ENCODE measurements at regions not wholly inside any gene's neighbourhood (a gene's known extent, or its start where the extent isn't known, plus 50 kb on each side); places are given as distances from the start of the nearest gene placed in this dataset.

DNA sequence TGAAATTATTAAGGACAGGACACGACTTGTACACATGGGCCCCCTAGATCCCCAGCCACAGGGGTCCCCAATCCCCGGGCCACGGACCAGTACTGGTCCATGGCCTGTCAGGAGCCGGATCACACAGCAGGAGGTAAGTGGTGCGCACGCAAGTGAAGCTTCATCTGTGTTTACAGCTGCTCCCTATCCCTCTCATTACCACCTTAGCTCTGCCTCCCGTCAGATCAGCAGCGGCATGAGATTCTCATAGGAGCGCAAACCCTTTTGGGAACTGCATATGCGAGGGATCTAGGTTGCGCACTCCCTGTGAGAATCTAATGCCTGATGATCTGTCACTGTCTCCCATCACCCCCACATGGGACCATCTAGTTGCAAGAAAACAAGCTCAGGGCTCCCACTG is 137.8 kb upstream of the ZFHX3 start:
- Histone ChIP-seq H3K56ac (replicated peaks; ENCODE audit: insufficient read length, low read depth, low read length) (no peak overlapping the region), H4K8ac (ENCODE audit: extremely low read depth, insufficient read depth, low read length) (no peak overlapping the region)

More for the DNA sequence above, 137.8 kb upstream of the ZFHX3 start:
- ChIA-PET CTCF (ENCODE audit: partially characterized antibody) (interaction anchor here (1.0 to 1.9 kb wide), 8 partner anchors 9 to 514 kb away, joined by 3 to 14 read pairs (median 3); no protein-coding TSS in a partner anchor), POLR2A (ENCODE audit: partially characterized antibody) (no interaction called here)
- FAIRE-seq = no peak
- Histone ChIP-seq H2BK12ac (ENCODE audit: low read depth, low read length) (no peak overlapping the region), H3K79me2 (ENCODE audit: control insufficient read depth in 1 of 2, insufficient read depth in 2 of 2, low read length in 2 of 2) (no peaks in the 10 kb centered on the region), H3K23me2 (ENCODE audit: low read depth, low read length) (no peaks in the 10 kb centered on the region), H3K4me2 (ENCODE audit: insufficient read depth in 1 of 2, low read depth in 2 of 2, low read length in 2 of 2) (no peak overlapping the region), H3K4ac (replicated peaks; ENCODE audit: insufficient read length, low read depth, low read length) (no peak overlapping the region), H3K4me3 (ENCODE audit: extremely low read depth in 1 of 4, insufficient read depth in 2 of 4, low read depth in 3 of 4, low read length in 4 of 4) (no peak overlapping the region), H3K18ac (ENCODE audit: extremely low read depth, low read length) (no peak overlapping the region), H2BK5ac (ENCODE audit: low read depth, low read length) (no peak overlapping the region), H3K9ac (replicated peaks in 1 of 4; ENCODE audit: extremely low read depth in 1 of 4, low read depth in 3 of 4, low read length in 3 of 4) (no peak overlapping the region), H4K91ac (replicated peaks; ENCODE audit: insufficient read length, low read length) (no peak overlapping the region), H3K36me3 (ENCODE audit: control insufficient read depth in 2 of 4, insufficient read depth in 4 of 4, low read length in 3 of 4) (no peaks in the 10 kb centered on the region), H3K27me3 (replicated peaks in 1 of 4; ENCODE audit: control insufficient read depth in 3 of 4, extremely low read depth in 1 of 4, insufficient read depth in 3 of 4, low read length in 3 of 4) (no peaks in the 10 kb centered on the region), H3K4me1 (replicated peaks in 1 of 4; ENCODE audit: control insufficient read depth in 3 of 4, insufficient read depth in 4 of 4, low read length in 3 of 4) (no peaks in the 10 kb centered on the region), H3K9me3 (ENCODE audit: insufficient read depth in 2 of 2, low read depth in 1 of 2, low read length in 1 of 2) (peaks cover 0 to 4% of the 10 kb centered on the region in 2 experiments; a peak in 1 of 4 replicates), H2BK20ac (ENCODE audit: low read length) (no peak overlapping the region), H2AFZ (ENCODE audit: low read length) (no peak overlapping the region), H3K27ac (ENCODE audit: low read depth, low read length) (no peak overlapping the region), H3K79me1 (ENCODE audit: low read depth, low read length) (no peaks in the 10 kb centered on the region), H3K14ac (ENCODE audit: insufficient read length) (no peak overlapping the region), H3K23ac (ENCODE audit: insufficient read length) (no peak overlapping the region), H2AK5ac (ENCODE audit: low read depth, low read length) (no peak overlapping the region), H4K20me1 (replicated peaks in 1 of 2; ENCODE audit: control insufficient read depth in 1 of 2, insufficient read depth in 2 of 2, low read length in 2 of 2) (no peaks in the 10 kb centered on the region), H2BK120ac (replicated peaks; ENCODE audit: low read depth, low read length) (no peak overlapping the region), H4K5ac (ENCODE audit: insufficient read length, low read depth, low read length) (no peak overlapping the region), H2BK15ac (ENCODE audit: low read length) (no peak overlapping the region)
- DNase-seq (ENCODE audit: low read depth in 1 of 2, low spot score in 2 of 2) = no peak
- TF ChIP-seq POLR2AphosphoS5 (IDR thresholded peaks at IDR 0.05; ENCODE audit: low read depth, low read length) (no peak), GTF2F1 (IDR thresholded peaks at IDR 0.05; ENCODE audit: borderline replicate concordance, low read depth, low read length) (no peak), RAD21 (IDR thresholded peaks at IDR 0.05 in 1 of 2, conservative IDR thresholded peaks at IDR 0.05 in 1 of 2; ENCODE audit: low read depth in 2 of 2, low read length in 2 of 2) (no peak), JUN (IDR thresholded peaks at IDR 0.05; ENCODE audit: low read depth, low read length) (no peak), CHD1 (IDR thresholded peaks at IDR 0.05; ENCODE audit: low read depth, low read length) (no peak)
- 96% methylated on average over 11 of the region's 11 CpGs; no CpG with 5 or more reads in 1 of the 2 experiments for WGBS, 2 experiments (ENCODE audit: extremely low coverage in 1 of 2, insufficient coverage in 1 of 2, insufficient read length in 1 of 2, insufficient replicate concordance in 2 of 2, low coverage in 1 of 2, low lambda C conversion rate in 2 of 2, missing lambda C conversion rate in 1 of 2)

All from H1 (cell line).